ENCODE measurements at regions not wholly inside any gene's neighbourhood (a gene's known extent, or its start where the extent isn't known, plus 50 kb on each side); places are given as distances from the start of the nearest gene placed in this dataset.
"Not testable (repeated sequence)": the region's sequence is repeated elsewhere in the genome, so short reads cannot be mapped to it uniquely, and the experiment has no call there.

GRCh38 chr2:16394986-16395550 lies 270.6 kb downstream of the CYRIA start:
- Histone ChIP-seq H3K4me3 (ENCODE audit: low read depth in 1 of 2, low read length in 2 of 2) (no peak overlapping the region), H3K4me1 (ENCODE audit: control insufficient read depth in 2 of 2, insufficient read depth in 2 of 2, low read length in 1 of 2) (peaks cover 0 to 2% of the 10 kb centered on the region in 2 donors), H3K27me3 (ENCODE audit: control insufficient read depth in 1 of 2, insufficient read depth in 2 of 2, low read length in 2 of 2) (no peaks in the 10 kb centered on the region), H3K36me3 (ENCODE audit: control insufficient read depth in 2 of 2, insufficient read depth in 2 of 2, low read length in 1 of 2) (no peaks in the 10 kb centered on the region), H3K27ac (ENCODE audit: low read depth in 2 of 2, low read length in 1 of 2) (no peak overlapping the region), H3K9me3 (ENCODE audit: control insufficient read depth in 2 of 2, insufficient read depth in 1 of 2, low read depth in 1 of 2, low read length in 1 of 2) (peaks cover 0 to 5% of the 10 kb centered on the region in 2 donors)
- 58 to 59% methylated on average over 3 of the region's 3 CpGs for WGBS, 2 donors

- 58 to 64% methylated on average over 15 of the region's 15 CpGs for WGBS, 2 donors
- Histone ChIP-seq H3K27me3 (ENCODE audit: control insufficient read depth in 1 of 2, insufficient read depth in 2 of 2, low read length in 2 of 2) (no peaks in the 10 kb centered on the region), H3K4me1 (ENCODE audit: control insufficient read depth in 2 of 2, insufficient read depth in 2 of 2, low read length in 1 of 2) (peaks cover 0 to 2% of the 10 kb centered on the region in 2 donors), H3K36me3 (ENCODE audit: control insufficient read depth in 2 of 2, insufficient read depth in 2 of 2, low read length in 1 of 2) (no peaks in the 10 kb centered on the region), H3K4me3 (ENCODE audit: low read depth in 1 of 2, low read length in 2 of 2) (no peak overlapping the region), H3K27ac (ENCODE audit: low read depth in 2 of 2, low read length in 1 of 2) (no peak overlapping the region), H3K9me3 (ENCODE audit: control insufficient read depth in 2 of 2, insufficient read depth in 1 of 2, low read depth in 1 of 2, low read length in 1 of 2) (peaks cover 0 to 5% of the 10 kb centered on the region in 2 donors)
Observed at GRCh38 chr2:16394072-16394985, 271.3 kb downstream of the CYRIA start.

DNA sequence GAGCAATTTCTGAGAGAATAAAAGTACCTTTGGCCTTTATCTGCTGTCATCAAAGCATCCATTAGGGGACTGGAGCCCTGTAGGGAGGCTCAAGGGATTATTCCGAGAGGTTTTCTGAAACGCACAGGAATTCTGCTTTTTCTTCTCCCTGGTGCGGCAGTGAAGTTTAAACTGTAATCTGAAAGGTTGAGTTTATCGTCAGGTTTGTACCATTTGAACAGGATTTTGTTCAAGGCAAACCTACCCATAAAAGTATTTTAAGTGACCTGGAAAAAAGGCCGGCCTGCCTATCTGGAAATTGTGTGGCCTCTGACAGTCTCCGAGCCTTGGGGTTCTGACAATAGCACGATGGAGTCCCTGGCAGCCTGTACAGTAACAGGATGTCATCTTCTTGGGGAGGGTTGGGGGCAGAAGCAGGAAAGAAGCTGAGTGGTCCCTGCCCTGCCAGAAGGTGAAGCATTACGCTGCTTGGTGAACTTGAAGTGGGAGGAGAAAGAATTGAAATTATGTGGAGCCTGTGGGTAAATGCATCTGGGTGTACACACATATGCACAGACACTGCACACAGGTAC lies 272.0 kb downstream of the CYRIA start:
- WGBS, 2 donors, result 73 to 87% methylated on average over 8 of the region's 8 CpGs
- H3K9me3 ChIP-seq (ENCODE audit: control insufficient read depth in 2 of 2, insufficient read depth in 1 of 2, low read depth in 1 of 2, low read length in 1 of 2), result peaks cover 0 to 5% of the 10 kb centered on the region in 2 donors
- no peaks in the 10 kb centered on the region for H3K36me3 ChIP-seq (ENCODE audit: control insufficient read depth in 2 of 2, insufficient read depth in 2 of 2, low read length in 1 of 2)
- H3K27ac ChIP-seq (ENCODE audit: low read depth in 2 of 2, low read length in 1 of 2), result no peak overlapping the region
- H3K27me3 ChIP-seq (ENCODE audit: control insufficient read depth in 1 of 2, insufficient read depth in 2 of 2, low read length in 2 of 2), result no peaks in the 10 kb centered on the region
- H3K4me3 ChIP-seq (ENCODE audit: low read depth in 1 of 2, low read length in 2 of 2), result no peak overlapping the region
- H3K4me1 ChIP-seq (ENCODE audit: control insufficient read depth in 2 of 2, insufficient read depth in 2 of 2, low read length in 1 of 2), result peaks cover 0 to 2% of the 10 kb centered on the region in 2 donors

DNA sequence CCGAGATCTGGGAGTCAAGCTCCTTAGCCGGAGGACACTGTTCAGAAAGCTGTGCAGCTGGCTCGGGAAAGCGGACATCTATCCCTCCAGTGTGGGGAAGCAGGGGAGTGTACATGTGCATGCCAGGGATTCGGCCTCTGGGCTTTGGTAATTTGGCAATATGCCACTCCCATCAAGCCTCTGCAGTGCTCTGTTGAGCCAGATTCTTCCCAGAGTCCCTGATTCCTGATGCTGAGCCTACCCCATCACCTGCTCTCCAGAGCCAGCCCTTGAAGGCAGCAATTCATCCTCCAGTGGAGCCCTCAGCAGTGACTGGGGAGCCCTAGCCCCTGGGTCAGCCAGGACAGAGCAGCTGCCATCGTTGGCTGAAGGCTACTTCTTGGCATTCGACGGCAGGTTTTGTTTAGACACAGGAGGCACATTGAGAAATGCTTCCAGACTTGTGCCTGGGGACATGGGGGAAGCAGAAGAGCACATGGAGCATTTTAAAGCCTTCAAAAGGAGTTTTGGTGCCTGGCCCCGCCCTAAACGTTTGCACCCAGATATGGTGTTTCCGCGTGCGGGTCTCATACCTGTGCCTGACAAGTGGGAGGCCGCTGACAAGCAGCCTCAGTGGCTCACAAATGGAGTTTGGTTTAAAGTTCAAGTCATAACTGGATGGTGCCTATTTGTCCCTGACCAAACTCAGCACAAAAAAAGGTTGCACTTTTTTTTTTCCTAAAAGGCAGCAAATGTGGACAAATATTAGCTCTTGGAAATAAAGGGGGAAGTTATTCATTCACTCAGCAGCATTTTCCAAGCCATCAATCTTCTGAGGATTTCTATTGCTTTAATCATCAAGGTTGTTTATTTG lies 272.8 kb downstream of the CYRIA start:
- no peak overlapping the region for H3K4me3 ChIP-seq (ENCODE audit: low read depth in 1 of 2, low read length in 2 of 2)
- H3K4me1 ChIP-seq (ENCODE audit: control insufficient read depth in 2 of 2, insufficient read depth in 2 of 2, low read length in 1 of 2), result peaks cover 0 to 2% of the 10 kb centered on the region in 2 donors
- no peaks in the 10 kb centered on the region for H3K36me3 ChIP-seq (ENCODE audit: control insufficient read depth in 2 of 2, insufficient read depth in 2 of 2, low read length in 1 of 2)
- H3K9me3 ChIP-seq (ENCODE audit: control insufficient read depth in 2 of 2, insufficient read depth in 1 of 2, low read depth in 1 of 2, low read length in 1 of 2), result peaks cover 0 to 5% of the 10 kb centered on the region in 2 donors
- no peak overlapping the region for H3K27ac ChIP-seq (ENCODE audit: low read depth in 2 of 2, low read length in 1 of 2)
- H3K27me3 ChIP-seq (ENCODE audit: control insufficient read depth in 1 of 2, insufficient read depth in 2 of 2, low read length in 2 of 2), result no peaks in the 10 kb centered on the region
- 41 to 48% methylated on average over 14 of the region's 14 CpGs for WGBS, 2 donors

GRCh38 chr2:16391986-16392385 lies 273.6 kb downstream of the CYRIA start:
- Histone ChIP-seq H3K36me3 (ENCODE audit: control insufficient read depth in 2 of 2, insufficient read depth in 2 of 2, low read length in 1 of 2) (no peaks in the 10 kb centered on the region), H3K9me3 (ENCODE audit: control insufficient read depth in 2 of 2, insufficient read depth in 1 of 2, low read depth in 1 of 2, low read length in 1 of 2) (peaks cover 0 to 5% of the 10 kb centered on the region in 2 donors), H3K4me1 (ENCODE audit: control insufficient read depth in 2 of 2, insufficient read depth in 2 of 2, low read length in 1 of 2) (peaks cover 0 to 2% of the 10 kb centered on the region in 2 donors), H3K27ac (ENCODE audit: low read depth in 2 of 2, low read length in 1 of 2) (no peak overlapping the region), H3K4me3 (ENCODE audit: low read depth in 1 of 2, low read length in 2 of 2) (no peak overlapping the region), H3K27me3 (ENCODE audit: control insufficient read depth in 1 of 2, insufficient read depth in 2 of 2, low read length in 2 of 2) (no peaks in the 10 kb centered on the region)
- 86 to 87% methylated on average over 5 of the region's 5 CpGs for WGBS, 2 donors

DNA sequence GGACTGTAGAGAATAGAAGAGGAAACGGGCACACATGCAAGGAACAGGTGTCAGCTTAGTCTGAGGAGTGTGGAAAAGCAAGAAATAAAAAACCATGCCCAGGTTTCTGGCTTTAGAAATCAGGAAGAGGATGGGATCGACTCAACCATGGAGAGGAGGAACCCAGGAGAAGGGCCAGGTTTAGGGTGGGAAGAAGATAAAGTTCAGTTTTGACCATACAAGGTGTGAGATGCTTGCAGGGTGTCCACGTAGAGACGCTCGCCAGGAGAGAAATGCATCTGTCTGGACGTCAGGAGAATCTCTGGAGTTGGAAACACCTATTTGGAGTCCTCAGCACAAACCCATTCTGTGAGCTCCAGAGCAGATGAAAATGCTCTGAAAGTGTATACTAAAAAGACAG lies 275.1 kb downstream of the CYRIA start:
- Histone ChIP-seq H3K27ac (ENCODE audit: low read depth in 2 of 2, low read length in 1 of 2) (no peak overlapping the region), H3K4me1 (ENCODE audit: control insufficient read depth in 2 of 2, insufficient read depth in 2 of 2, low read length in 1 of 2) (peaks cover 0 to 2% of the 10 kb centered on the region in 2 donors), H3K9me3 (ENCODE audit: control insufficient read depth in 2 of 2, insufficient read depth in 1 of 2, low read depth in 1 of 2, low read length in 1 of 2) (no peaks in the 10 kb centered on the region), H3K4me3 (ENCODE audit: low read depth in 1 of 2, low read length in 2 of 2) (no peak overlapping the region), H3K27me3 (ENCODE audit: control insufficient read depth in 1 of 2, insufficient read depth in 2 of 2, low read length in 2 of 2) (no peaks in the 10 kb centered on the region), H3K36me3 (ENCODE audit: control insufficient read depth in 2 of 2, insufficient read depth in 2 of 2, low read length in 1 of 2) (no peaks in the 10 kb centered on the region)
- WGBS, 2 donors, result 84 to 85% methylated on average over 6 of the region's 6 CpGs

GRCh38 chr2:16389611-16390010 lies 276.0 kb downstream of the CYRIA start:
- Histone ChIP-seq H3K4me1 (ENCODE audit: control insufficient read depth in 2 of 2, insufficient read depth in 2 of 2, low read length in 1 of 2) (peaks cover 0 to 2% of the 10 kb centered on the region in 2 donors), H3K27ac (ENCODE audit: low read depth in 2 of 2, low read length in 1 of 2) (no peak overlapping the region), H3K4me3 (ENCODE audit: low read depth in 1 of 2, low read length in 2 of 2) (no peak overlapping the region), H3K9me3 (ENCODE audit: control insufficient read depth in 2 of 2, insufficient read depth in 1 of 2, low read depth in 1 of 2, low read length in 1 of 2) (no peaks in the 10 kb centered on the region), H3K27me3 (ENCODE audit: control insufficient read depth in 1 of 2, insufficient read depth in 2 of 2, low read length in 2 of 2) (no peaks in the 10 kb centered on the region), H3K36me3 (ENCODE audit: control insufficient read depth in 2 of 2, insufficient read depth in 2 of 2, low read length in 1 of 2) (no peaks in the 10 kb centered on the region)
- 90 to 92% methylated on average over 3 of the region's 3 CpGs for WGBS, 2 donors

DNA sequence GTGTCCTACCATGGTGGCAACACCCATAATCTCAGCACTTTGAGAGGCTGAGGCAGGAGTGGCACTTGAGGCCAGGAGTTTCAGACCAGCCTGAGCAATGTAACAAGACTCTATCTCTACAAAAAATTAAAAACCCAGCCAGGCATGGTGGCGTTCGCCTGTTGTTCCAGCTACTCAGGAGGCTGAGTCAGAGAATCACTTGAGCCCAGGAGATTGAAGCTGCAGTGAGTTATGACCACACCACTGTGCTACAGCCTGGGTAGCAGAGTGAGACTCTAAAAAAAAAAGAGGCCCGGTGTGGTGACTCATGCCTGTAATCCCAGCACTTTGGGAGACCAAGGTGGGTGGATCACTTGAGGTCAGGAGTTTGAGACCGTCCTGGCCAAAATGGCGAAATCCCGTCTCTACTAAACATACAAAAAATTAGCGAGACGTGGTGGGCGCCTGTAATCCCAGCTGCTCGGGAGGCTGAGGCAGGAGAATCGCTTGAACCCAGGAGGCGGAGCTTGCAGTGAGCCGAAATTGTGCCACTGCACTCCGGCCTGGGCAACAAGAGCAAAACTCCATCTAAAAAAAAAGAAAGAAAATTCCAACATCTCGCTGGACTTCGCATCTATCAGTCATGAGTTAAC lies 277.3 kb downstream of the CYRIA start:
- H3K9me3 ChIP-seq (ENCODE audit: control insufficient read depth in 2 of 2, insufficient read depth in 1 of 2, low read depth in 1 of 2, low read length in 1 of 2); H3K27ac ChIP-seq (ENCODE audit: low read depth in 2 of 2, low read length in 1 of 2); H3K4me1 ChIP-seq (ENCODE audit: control insufficient read depth in 2 of 2, insufficient read depth in 2 of 2, low read length in 1 of 2); H3K4me3 ChIP-seq (ENCODE audit: low read depth in 1 of 2, low read length in 2 of 2); H3K36me3 ChIP-seq (ENCODE audit: control insufficient read depth in 2 of 2, insufficient read depth in 2 of 2, low read length in 1 of 2); H3K27me3 ChIP-seq (ENCODE audit: control insufficient read depth in 1 of 2, insufficient read depth in 2 of 2, low read length in 2 of 2): not testable (repeated sequence)
- WGBS, 2 donors, result 93% methylated on average over 16 of the region's 16 CpGs

DNA sequence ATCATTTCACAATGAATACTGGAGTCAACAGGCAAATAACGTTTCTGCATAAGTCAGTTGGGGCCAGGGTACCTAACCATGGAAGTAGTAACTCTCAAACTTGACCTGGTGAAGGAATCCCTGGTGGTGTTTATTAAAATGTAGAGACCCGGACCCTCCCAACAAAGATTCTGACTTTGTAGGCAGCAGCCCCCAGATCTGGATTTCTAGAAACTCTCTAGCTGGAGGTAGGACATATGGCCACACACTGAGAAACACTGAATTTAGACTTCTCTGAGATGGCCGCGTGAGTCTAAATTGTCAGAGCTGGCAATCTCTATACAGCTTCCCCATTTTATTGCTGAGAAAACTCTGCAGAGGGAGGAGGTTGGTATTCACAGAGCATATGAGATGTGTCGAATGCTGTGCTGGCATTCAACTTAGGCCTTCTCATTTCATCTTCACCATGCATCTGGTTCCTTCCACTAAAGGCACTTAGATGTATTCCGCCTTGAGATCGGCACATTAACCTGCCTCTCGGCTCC lies 278.1 kb downstream of the CYRIA start:
- Histone ChIP-seq H3K9me3 (ENCODE audit: control insufficient read depth in 2 of 2, insufficient read depth in 1 of 2, low read depth in 1 of 2, low read length in 1 of 2) (no peaks in the 10 kb centered on the region), H3K36me3 (ENCODE audit: control insufficient read depth in 2 of 2, insufficient read depth in 2 of 2, low read length in 1 of 2) (no peaks in the 10 kb centered on the region), H3K27me3 (ENCODE audit: control insufficient read depth in 1 of 2, insufficient read depth in 2 of 2, low read length in 2 of 2) (no peaks in the 10 kb centered on the region), H3K4me1 (ENCODE audit: control insufficient read depth in 2 of 2, insufficient read depth in 2 of 2, low read length in 1 of 2) (no peaks in the 10 kb centered on the region), H3K27ac (ENCODE audit: low read depth in 2 of 2, low read length in 1 of 2) (no peak overlapping the region), H3K4me3 (ENCODE audit: low read depth in 1 of 2, low read length in 2 of 2) (no peak overlapping the region)
- WGBS, 2 donors, result 89 to 92% methylated on average over 8 of the region's 8 CpGs

Data from esophagus (tissue), 2 donors.